GM23338 (cell line): ENCODE measurements at regions not wholly inside any gene's neighbourhood (a gene's known extent, or its start where the extent isn't known, plus 50 kb on each side); places are given as distances from the start of the nearest gene placed in this dataset.

Experiments
- EZH2 ChIP-seq: fragments of 200-600 bp; sonication (generic); IDR thresholded peaks from one replicate; pipeline ENCODE4 v1.8.0; 2017; ENCODE audit warnings: antibody characterized with exemption, mild to moderate bottlenecking, low read depth; ENCODE audit not compliant: unreplicated experiment
- NANOG ChIP-seq: IDR thresholded peaks from 2 replicates; pipeline ENCODE4 v1.6.1; 2016; ENCODE audit warnings: antibody characterized with exemption, borderline replicate concordance
- REST ChIP-seq: IDR thresholded peaks from one replicate; pipeline ENCODE4 v1.6.1; 2018; ENCODE audit warnings: antibody characterized with exemption; ENCODE audit not compliant: unreplicated experiment
- TF ChIP-seq, protein P1 (sequence below), 2 experiments: fragments of 200-600 bp in 1 of 2; sonication (generic) in 1 of 2; conservative IDR thresholded peaks; 2 replicates each; pipeline versions ENCODE4 v1.5.1 to v1.6.1; 2016 to 2017; ENCODE audit warnings: antibody characterized with exemption in 2 of 2, low read depth in 2 of 2, mild to moderate bottlenecking in 2 of 2, moderate library complexity in 1 of 2

DNA sequence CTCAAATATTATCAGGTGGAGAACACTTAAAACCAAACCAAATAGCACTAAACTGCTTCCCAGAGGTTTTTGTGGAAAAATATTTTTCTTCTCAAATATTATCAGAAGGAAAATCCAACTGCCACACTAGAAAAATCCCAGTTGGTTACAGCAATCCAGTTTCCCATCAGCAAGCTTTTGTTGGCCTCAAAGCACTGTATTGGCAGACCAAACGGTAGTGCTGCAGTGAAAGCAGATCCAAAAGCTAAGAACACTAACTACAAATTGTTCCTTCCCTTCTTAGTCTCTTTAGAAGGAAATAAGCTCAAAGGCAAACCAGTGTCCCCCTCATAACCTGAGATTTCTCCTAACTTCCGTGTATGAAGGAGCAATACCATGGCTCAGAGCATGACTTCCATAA, 105.3 kb downstream of the TRIM36 start:
- TF ChIP-seq EZH2 (no peak), NANOG (no peak), REST (no peak)
- TF ChIP-seq, protein P1, sequence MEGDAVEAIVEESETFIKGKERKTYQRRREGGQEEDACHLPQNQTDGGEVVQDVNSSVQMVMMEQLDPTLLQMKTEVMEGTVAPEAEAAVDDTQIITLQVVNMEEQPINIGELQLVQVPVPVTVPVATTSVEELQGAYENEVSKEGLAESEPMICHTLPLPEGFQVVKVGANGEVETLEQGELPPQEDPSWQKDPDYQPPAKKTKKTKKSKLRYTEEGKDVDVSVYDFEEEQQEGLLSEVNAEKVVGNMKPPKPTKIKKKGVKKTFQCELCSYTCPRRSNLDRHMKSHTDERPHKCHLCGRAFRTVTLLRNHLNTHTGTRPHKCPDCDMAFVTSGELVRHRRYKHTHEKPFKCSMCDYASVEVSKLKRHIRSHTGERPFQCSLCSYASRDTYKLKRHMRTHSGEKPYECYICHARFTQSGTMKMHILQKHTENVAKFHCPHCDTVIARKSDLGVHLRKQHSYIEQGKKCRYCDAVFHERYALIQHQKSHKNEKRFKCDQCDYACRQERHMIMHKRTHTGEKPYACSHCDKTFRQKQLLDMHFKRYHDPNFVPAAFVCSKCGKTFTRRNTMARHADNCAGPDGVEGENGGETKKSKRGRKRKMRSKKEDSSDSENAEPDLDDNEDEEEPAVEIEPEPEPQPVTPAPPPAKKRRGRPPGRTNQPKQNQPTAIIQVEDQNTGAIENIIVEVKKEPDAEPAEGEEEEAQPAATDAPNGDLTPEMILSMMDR (conservative IDR thresholded peaks at IDR 0.05; ENCODE audit: low read depth in 2 of 2): no peak
